NCI-H146 (cell line): ENCODE measurements at regions not wholly inside any gene's neighbourhood (a gene's known extent, or its start where the extent isn't known, plus 50 kb on each side); places are given as distances from the start of the nearest gene placed in this dataset.

Experiments
- DNase-seq: peaks from one replicate; lab custom pipeline; 2025; lab: John Stamatoyannopoulos, UW

DNA sequence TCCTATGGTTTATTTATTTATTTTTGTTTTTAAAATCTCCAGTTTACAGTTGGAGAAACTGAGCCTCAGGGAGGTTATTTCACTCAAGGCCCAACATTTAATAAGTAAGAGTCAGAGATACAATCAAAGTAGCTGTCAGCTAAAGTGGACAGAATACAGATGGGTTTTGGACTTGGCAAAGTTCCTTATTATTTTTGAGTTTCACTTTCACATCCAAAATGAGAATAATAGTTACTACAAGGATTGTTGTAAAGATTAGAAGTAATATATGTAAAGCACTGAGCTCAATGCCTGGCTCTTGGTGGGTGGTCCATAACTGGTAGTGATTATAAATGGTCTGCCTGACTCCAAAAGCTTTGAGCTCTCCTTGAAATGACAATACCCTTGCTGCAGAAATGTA is 87.5 kb upstream of the SESN3 start:
- DNase-seq, result no peak

GRCh38 chr11:95308512-95309035 is 77.6 kb upstream of the SESN3 start:
- DNase-seq, result no peak

DNA sequence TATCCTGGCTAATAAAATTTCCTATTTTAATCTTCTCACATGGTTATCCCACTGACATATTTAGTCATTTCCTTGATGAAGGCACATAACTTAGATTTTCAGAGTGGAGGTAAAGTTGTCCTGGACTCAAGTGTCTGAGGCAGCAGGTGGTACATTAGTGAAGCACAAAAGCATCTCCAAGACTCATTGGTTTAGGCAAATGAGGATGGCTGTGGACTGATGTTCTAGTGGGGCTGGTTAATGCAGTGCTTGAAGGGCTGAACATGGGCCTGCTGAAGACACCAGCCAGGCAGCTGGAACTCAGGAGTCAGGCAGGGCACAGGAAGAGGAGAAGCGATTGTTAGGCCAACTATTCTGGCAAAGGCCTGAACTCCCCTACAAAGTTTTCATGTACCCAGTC is 76.3 kb upstream of the SESN3 start:
- DNase-seq, result no peak

DNA sequence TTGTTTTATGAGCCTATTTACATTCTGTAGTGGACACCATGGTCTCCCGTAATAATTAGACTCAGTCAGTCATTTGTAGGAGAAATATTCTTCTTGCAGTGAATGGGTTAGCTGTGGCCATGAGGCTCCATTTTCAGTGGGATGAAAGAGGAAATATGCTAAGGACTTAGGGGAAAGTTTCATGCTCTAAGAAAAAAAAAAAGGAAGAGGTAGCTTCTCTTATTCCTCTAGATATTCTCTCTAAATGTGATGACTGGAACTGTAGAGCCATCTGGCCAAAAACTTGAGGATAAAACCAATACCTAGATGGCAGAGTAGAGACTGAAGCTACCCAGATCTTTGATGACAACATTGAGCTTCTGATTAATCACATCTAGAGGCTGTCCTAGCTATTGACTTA is 75.8 kb upstream of the SESN3 start:
- DNase-seq, result no peak

DNA sequence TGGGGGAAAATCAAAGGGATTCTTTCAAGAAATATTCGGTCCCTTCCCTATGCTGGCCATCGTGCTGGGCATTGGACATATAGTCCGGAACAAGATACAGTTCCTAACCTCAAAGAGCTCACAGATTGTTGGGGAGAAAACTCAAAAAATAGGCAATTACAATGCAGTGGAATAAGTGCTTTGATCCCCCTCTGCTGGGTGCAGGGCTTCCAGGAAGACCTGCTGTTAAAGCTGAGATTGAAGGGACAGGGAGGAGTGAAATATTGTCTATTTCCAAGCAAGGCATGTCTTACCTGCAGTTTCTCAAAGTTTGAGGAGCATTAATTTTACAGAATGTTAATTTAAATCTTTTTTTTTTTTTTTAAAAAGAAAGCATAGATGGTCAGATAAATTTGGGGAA is 75.1 kb upstream of the SESN3 start:
- no peak for DNase-seq

GRCh38 chr11:95305705-95306104 is 74.7 kb upstream of the SESN3 start:
- no peak for DNase-seq

- no peak for DNase-seq
Measured at GRCh38 chr11:95304777-95305176, 73.8 kb upstream of the SESN3 start.

DNA sequence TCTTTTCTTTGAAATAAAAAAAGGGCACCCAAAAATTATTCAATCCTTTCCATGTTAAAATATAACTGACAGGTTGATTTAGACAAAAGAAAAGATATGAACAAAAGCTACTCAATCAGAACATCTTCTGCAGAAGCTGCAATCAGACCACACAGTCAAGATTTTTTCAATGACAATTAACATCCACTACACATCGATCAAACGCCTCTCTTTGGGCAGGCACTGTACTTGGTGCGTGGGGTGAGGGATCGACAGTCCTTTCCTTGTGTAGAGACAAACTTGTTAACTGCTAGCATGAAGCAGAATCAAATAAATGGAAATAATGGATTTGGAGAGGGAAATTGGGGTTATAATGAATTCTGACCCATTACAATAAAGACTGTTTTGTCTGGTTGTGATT is 71.2 kb upstream of the SESN3 start:
- DNase-seq, result no peak

DNA sequence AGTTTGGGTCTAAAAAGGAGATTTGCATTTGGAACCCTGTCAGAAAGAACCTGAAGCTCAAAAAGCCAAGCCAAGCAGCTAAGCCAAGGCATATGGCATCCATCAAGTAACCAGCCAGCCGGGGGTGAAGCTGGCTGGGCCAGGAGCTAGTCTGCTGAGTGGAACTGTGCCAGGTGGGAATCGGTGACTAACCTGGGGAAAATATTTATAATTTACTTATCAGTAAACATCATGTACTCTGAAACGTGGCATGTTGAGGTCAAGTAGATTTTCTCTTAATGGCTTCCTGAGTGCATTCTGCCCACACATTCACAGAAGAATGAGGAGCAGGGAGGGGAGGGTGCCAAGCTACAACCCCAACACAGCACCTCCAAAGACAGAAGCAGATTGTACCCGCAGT is 70.5 kb upstream of the SESN3 start:
- DNase-seq, result no peak

- DNase-seq, result no peak
Measured at GRCh38 chr11:95299078-95299679, 68.2 kb upstream of the SESN3 start.

DNA sequence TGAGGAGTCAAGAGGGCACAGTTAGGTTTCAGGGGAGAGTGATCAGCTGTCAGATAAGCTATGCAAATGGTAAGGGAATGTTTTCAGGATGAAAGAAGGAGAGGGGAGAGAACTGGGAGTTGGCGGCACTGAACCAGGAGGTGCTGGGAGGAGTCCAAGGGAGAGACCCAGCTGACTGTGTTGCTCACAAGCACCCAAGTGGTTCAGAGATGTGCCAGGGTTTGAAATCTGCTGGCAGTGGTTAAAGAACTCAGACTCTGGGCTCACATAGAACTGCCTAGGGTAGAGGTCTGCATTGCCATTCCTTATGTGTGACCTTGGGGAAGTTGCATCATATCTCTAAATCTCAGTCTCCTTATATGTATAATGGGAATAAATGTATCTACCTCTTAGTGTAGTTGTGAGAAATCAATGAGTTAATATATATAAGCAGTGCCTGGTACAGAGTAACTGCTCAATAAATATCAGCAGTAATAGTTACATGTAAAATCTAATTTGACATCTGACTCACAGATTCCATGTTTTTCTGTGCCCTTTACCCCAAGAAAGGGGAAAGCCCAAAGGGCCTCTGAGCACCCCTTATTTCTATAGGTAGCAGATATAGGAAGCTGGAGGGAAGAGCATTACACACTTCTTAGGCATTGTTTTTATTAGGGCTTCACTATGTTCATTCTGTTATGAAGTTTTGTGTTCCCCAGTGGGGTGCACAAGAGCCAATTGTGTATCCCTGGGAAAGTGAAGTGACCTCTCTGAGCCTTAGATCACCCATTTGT is 66.9 kb upstream of the SESN3 start:
- DNase-seq, result no peak

DNA sequence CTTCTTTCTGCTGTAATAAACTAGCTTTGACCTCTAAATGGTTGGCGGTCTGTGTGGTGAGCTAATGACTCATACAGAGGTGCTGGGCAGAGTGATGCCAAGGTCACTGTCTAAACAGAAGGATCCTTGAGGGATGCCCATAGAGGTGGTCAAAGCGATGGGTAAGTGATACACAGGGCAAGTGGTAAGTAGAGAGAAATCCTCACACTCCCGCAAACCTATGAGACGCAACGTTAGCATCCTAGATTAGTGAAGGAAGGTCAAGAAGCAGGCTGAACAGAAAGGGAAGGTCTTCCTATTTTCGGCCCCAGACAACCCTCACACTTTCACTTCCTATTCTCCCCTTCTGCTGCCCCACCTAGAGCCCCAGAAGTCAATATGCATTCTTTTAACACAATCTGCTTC is 65.6 kb upstream of the SESN3 start:
- no peak for DNase-seq

- no peak for DNase-seq
Measured at GRCh38 chr11:95296165-95296564, 65.2 kb upstream of the SESN3 start.

DNA sequence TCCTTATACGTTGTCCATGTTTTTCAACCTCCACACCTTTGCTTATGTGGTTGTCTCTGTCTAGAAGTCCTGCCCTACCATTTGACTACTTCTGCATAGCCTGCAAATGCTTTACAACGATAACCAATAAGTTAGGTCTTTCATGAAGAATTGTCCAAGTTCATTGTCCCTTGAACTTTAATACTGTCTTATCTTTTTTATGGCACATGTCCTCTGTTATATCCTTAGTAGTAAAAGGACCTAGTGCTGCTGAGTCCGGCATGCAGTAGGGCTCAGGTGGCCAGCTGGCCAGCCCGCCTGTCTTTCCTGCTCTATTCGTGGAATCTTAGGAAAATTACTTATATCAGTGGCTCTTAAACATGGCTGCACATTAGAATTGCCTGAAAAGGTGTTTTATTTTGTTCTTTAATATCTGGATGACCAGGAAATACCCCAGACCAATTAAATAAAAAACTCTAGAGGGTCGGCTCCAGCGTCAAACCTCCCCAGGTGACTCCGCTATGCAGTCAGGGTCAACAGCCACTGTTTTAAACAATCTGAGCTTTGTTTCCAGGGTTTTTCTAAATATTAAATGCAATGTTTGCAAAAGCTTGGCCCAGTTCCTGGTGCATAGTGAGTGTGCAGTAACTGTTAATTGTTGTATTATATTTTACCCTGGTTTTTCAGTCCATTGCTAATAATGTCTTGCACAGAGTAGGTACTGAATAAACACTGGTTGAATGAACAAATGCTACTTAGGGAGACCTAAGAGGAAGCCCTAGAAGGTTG is 64.6 kb upstream of the SESN3 start:
- no peak for DNase-seq

DNA sequence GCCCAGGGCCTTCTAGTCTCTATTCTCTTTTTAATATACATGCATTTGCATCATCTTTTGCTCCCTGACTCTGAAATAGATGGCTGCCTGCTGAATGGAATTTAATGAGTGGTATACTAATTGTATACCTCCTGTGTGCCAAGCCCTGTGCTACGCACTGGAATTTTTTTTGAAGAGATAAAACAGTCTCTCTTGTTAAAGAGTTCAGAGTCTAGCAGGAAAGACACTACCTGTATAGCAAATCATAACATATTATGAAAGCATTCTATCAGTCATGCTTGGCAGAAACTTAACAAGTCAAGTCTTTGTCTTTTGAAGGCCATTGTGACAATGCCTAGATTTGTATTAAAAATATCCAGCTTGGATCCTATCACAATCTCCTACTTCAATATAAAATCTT is 63.7 kb upstream of the SESN3 start:
- no peak for DNase-seq

DNA sequence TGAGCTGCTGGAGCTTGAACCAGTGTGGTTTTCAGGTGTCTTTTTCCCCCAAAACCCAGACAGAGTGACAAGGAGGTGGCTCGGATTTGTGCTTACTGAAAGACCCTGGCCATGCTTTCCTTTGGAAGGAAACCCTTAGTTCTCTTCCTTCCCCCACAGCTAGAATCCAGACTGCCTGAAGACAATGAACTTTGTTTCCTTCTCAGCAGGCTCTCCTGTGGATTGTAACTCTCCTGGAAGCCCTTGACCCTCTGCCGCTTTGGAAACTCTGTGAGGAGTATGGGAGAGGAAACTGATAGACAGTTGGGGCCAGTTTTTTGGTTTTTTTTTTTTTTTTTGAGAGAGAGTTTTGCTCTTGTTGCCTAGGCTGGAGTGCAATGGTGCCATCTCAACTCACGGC is 62.1 kb upstream of the SESN3 start:
- DNase-seq, result no peak

- no peak for DNase-seq
Measured at GRCh38 chr11:95291946-95292345, 60.9 kb upstream of the SESN3 start.

DNA sequence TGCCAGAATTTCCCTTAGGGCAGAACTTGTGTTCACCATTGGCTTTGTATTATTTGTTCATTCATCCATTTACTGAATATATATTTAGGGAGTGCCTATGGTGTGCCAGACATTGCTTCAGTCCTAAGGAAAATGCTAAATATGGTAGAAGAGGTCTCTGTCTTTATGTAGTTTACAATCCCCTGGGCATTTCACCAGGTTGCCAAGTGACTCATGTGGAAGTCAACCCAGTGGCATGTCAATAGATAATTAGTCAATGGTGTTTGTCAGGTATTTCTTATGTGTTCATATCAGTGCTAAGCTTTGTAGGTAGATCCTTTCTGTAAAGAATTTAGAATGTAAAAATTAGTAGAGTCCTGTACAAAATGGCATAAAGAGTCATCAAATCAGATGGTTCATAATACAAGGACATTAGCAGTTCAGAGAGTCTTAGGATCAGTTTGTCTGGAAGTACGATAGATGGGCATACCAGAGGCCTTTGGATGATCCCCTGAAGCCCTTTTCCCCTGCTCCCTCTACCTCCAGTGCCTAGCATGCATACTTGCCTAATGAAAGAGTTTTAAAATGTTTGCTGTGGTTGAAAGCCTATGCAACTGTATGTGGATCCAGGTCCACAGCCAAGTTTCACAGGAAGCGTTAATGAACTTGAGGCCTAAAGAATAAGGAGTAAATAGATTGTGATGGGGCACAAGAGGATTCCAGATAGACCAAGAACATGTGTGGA is 58.5 kb upstream of the SESN3 start:
- DNase-seq, result no peak

DNA sequence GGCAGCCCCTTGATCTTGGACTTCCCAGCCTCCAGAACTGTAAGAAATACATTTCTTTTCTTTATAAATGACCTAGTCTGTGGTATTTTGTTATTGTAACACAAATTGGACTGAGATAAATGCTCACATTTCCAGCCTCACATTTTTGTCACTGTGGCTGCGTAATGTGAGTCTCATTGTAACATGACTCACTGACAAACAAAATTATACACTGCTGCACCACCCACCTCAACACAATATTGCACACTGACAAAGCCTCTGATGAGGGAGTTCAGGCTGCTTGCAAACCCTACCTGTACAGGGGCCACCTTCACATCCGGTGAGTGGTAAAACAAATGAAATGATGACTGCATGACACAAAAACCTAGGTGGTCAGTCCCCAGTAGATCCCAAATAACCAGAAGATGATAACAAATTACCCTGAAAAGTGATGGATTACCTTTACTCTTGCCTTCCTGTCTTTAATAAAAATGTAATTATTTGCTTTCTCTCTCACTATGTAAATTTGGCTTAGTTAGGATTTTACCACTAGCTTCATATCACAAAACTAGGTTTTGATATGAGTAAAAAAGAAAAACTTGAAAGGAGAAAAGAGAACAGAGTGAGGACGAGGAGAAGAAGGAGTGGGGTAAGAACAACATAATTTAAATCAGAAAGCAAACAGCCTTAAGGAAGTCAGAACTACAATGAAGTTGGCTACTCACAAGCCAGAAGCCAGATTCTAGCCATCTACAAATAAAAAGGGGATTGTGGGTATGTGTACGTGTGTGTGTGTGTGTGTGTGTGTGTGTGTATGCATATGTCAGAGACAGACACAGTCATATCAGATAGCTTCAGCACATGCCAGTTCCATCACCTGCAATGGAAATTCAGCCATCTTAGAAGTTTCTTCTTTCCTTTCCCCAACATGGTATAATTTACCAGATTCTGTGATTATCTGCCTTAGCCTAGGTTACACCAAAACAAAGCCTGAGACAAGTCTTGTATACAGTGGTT is 53.4 kb upstream of the SESN3 start:
- DNase-seq, result no peak

DNA sequence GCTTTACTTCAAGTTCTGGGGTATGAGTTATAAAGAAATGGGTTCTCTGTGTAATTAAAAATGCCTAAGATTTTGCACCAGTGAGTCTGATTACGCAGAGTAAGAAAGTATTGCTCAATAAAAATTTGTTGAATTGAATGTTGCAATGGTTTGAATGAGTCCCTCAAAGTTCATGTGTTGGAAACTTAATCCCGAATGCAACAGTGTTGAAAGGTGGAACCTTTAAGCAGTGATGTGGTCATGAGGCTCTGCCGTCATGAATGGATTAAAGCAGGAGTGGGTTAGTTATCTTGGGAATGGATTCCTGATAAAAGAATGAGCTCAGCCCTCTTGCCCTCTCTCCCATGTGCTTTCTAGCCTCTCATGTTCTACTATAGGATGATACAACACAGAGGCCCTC is 52.6 kb upstream of the SESN3 start:
- DNase-seq, result no peak

- DNase-seq, result no peak
Measured at GRCh38 chr11:95283146-95283545, 52.1 kb upstream of the SESN3 start.
